HL-60 (cell line): ENCODE measurements at regions not wholly inside any gene's neighbourhood (a gene's known extent, or its start where the extent isn't known, plus 50 kb on each side); places are given as distances from the start of the nearest gene placed in this dataset.
A peak's percentile ranks its signal among the peaks of the same experiment; 100 is the strongest.

Experiments used
- DNase-seq, 2 experiments: peaks; one replicate each; pipeline ENCODE4 v3.0.0-alpha.2; 2010 to 2020; ENCODE audit warnings: low read depth in 1 of 2, low spot score in 1 of 2
- H3K27ac ChIP-seq: fragments of 250-450 bp; sonication (Bioruptor Pico); replicated peaks from 2 replicates; pipeline ENCODE4 v1.5.1; 2020; ENCODE audit warnings: mild to moderate bottlenecking, moderate library complexity
- H3K27me3 ChIP-seq: fragments of 250-450 bp; sonication (Bioruptor Pico); 2 replicates; pipeline ENCODE4 v1.5.1; 2021; ENCODE audit warnings: mild to moderate bottlenecking, moderate library complexity; ENCODE audit not compliant: insufficient read depth, poor library complexity, severe bottlenecking
- H3K4me3 ChIP-seq: replicated peaks from 2 replicates; pipeline ENCODE4 v1.5.1; 2011; ENCODE audit warnings: mild to moderate bottlenecking, control low read depth, low read length; ENCODE audit not compliant: insufficient read depth
- CTCF ChIP-seq: IDR thresholded peaks from one replicate; pipeline ENCODE4 v1.5.1; 2011; ENCODE audit warnings: low read length, control low read depth, inconsistent platforms; ENCODE audit not compliant: insufficient read depth
- GABPA ChIP-seq: IDR thresholded peaks from 2 replicates; pipeline ENCODE4 v1.6.1; 2012; ENCODE audit warnings: low read depth
- POLR2AphosphoS5 ChIP-seq: IDR thresholded peaks from 2 replicates; pipeline ENCODE4 v1.6.1; 2012; ENCODE audit warnings: low read depth
- SPI1 ChIP-seq: IDR thresholded peaks from 2 replicates; pipeline ENCODE4 v1.6.1; 2012; ENCODE audit warnings: low read depth, mild to moderate bottlenecking, borderline replicate concordance
- TF ChIP-seq, protein P1 (sequence below): IDR thresholded peaks from 2 replicates; pipeline ENCODE4 v1.6.1; 2012; ENCODE audit warnings: low read depth; ENCODE audit not compliant: insufficient replicate concordance

GRCh38 chr16:13453938-13454553 is 465.9 kb upstream of the ERCC4 start:
- Histone ChIP-seq H3K27me3 (no peaks in the 10 kb centered on the region), H3K27ac (no peak overlapping the region), H3K4me3 (no peak overlapping the region)
- TF ChIP-seq CTCF: peak; percentile 39
- TF ChIP-seq, protein P1, sequence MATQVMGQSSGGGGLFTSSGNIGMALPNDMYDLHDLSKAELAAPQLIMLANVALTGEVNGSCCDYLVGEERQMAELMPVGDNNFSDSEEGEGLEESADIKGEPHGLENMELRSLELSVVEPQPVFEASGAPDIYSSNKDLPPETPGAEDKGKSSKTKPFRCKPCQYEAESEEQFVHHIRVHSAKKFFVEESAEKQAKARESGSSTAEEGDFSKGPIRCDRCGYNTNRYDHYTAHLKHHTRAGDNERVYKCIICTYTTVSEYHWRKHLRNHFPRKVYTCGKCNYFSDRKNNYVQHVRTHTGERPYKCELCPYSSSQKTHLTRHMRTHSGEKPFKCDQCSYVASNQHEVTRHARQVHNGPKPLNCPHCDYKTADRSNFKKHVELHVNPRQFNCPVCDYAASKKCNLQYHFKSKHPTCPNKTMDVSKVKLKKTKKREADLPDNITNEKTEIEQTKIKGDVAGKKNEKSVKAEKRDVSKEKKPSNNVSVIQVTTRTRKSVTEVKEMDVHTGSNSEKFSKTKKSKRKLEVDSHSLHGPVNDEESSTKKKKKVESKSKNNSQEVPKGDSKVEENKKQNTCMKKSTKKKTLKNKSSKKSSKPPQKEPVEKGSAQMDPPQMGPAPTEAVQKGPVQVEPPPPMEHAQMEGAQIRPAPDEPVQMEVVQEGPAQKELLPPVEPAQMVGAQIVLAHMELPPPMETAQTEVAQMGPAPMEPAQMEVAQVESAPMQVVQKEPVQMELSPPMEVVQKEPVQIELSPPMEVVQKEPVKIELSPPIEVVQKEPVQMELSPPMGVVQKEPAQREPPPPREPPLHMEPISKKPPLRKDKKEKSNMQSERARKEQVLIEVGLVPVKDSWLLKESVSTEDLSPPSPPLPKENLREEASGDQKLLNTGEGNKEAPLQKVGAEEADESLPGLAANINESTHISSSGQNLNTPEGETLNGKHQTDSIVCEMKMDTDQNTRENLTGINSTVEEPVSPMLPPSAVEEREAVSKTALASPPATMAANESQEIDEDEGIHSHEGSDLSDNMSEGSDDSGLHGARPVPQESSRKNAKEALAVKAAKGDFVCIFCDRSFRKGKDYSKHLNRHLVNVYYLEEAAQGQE: no peak
- TF ChIP-seq GABPA: no peak
- no peak for TF ChIP-seq POLR2AphosphoS5
- no peak for TF ChIP-seq SPI1
- peak; percentile 6 to 16 for DNase-seq

DNA sequence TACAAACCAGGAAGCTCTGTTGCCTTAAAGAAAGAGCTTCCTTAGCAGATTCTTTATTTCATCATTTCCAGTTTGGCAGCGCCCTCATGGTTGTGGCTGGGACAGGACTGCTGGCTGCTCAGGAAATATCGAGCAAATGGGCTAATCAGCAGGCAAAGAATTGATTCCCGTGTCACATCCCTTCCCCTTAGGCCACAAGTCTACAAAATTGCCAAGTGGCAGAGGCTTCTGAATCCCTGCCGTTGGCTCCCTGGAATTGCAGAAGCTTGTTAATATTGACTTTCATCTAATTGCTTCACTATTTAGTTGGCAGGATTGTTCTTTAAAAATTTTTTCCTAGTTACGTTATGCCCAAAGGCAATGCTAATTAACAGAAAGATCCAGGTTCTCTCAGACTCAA is 456.3 kb upstream of the ERCC4 start:
- Histone ChIP-seq H3K4me3 (no peak overlapping the region), H3K27ac (no peak overlapping the region), H3K27me3 (no peaks in the 10 kb centered on the region)
- no peak for DNase-seq
- no peak for TF ChIP-seq GABPA

DNA sequence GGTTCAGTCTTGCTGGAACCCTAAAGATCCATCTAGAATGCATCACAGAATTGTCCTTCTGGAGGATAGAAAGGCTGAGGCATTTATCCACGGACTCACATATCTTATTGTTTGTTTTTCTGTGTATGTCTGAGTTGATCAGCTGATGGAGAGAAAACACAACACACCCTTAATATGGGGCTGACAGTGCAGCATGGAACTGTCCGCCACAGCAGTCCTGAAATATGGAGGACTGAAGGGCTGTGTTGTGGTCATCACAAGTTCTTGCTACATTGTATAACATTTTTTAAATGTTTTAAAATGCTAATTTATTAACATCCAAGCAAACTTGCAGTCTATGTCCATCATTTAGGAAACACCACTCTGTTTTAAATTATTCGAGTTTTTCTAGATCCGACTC is 448.9 kb upstream of the ERCC4 start:
- TF ChIP-seq, protein P1: peak; percentile 91
- no peak for TF ChIP-seq SPI1

GRCh38 chr16:13478991-13479390 is 441.0 kb upstream of the ERCC4 start:
- Histone ChIP-seq H3K27me3 (no peaks in the 10 kb centered on the region), H3K4me3 (no peak overlapping the region), H3K27ac (no peak overlapping the region)
- DNase-seq: no peak
- TF ChIP-seq POLR2AphosphoS5 (no peak), CTCF (no peak), GABPA (no peak), SPI1 (no peak)
- TF ChIP-seq, protein P1: no peak

More for the DNA sequence above, 448.9 kb upstream of the ERCC4 start:
- Histone ChIP-seq H3K27ac (no peak overlapping the region), H3K4me3 (no peak overlapping the region), H3K27me3 (no peaks in the 10 kb centered on the region)
- DNase-seq: no peak
